SK-N-SH treated with all-trans-retinoic acid at 6 μM for 48 hours (cell line): ENCODE measurements at regions not wholly inside any gene's neighbourhood (a gene's known extent, or its start where the extent isn't known, plus 50 kb on each side); places are given as distances from the start of the nearest gene placed in this dataset.

Experiments used
- ATAC-seq: fragments of 200-7000 bp; cut with Tn5 transposase; 3 replicates; pipeline ENCODE4 v1.9.1; 2020; ENCODE audit warnings: mild to moderate bottlenecking, moderate library complexity
- ARNTL ChIP-seq: fragments of 450-650 bp; formaldehyde crosslinking; IDR thresholded peaks from 2 replicates; pipeline ENCODE4 v1.5.0; 2020; ENCODE audit warnings: low read depth, mild to moderate bottlenecking, moderate library complexity, borderline replicate concordance
- BACH2 ChIP-seq: fragments of 250-450 bp; sonication (Bioruptor Pico); IDR thresholded peaks from 2 replicates; pipeline ENCODE4 v1.9.0; 2021; ENCODE audit warnings: mild to moderate bottlenecking, borderline replicate concordance
- CSDC2 ChIP-seq: fragments of 250-450 bp; sonication (Bioruptor Pico); IDR thresholded peaks from 2 replicates; pipeline ENCODE4 v1.5.0; 2020; ENCODE audit warnings: mild to moderate bottlenecking, moderate library complexity
- ESRRG ChIP-seq: fragments of 250-450 bp; sonication (Bioruptor Pico); IDR thresholded peaks from 2 replicates; pipeline ENCODE4 v1.6.1; 2021; ENCODE audit warnings: mild to moderate bottlenecking
- GLIS3 ChIP-seq: fragments of 250-450 bp; sonication (Bioruptor Pico); IDR thresholded peaks from 2 replicates; pipeline ENCODE4 v1.5.0; 2020; ENCODE audit warnings: mild to moderate bottlenecking, moderate library complexity
- ISL1 ChIP-seq: fragments of 250-450 bp; sonication (Bioruptor Pico); IDR thresholded peaks from 2 replicates; pipeline ENCODE4 v2.1.2; 2022; ENCODE audit warnings: mild to moderate bottlenecking, moderate library complexity
- OSR1 ChIP-seq: fragments of 250-450 bp; sonication (Bioruptor Pico); IDR thresholded peaks from 2 replicates; pipeline ENCODE4 v1.8.0; 2022; ENCODE audit warnings: moderate library complexity, mild to moderate bottlenecking, inconsistent platforms
- PPARA ChIP-seq: fragments of 250-450 bp; sonication (Bioruptor Pico); IDR thresholded peaks from 2 replicates; pipeline ENCODE4 v1.5.0; 2020; ENCODE audit warnings: mild to moderate bottlenecking, borderline replicate concordance
- RARB ChIP-seq: fragments of 250-450 bp; sonication (Bioruptor Pico); IDR thresholded peaks from 2 replicates; pipeline ENCODE4 v1.8.0; 2021; ENCODE audit warnings: mild to moderate bottlenecking, moderate library complexity
- SNAI2 ChIP-seq: fragments of 250-450 bp; sonication (Bioruptor Pico); IDR thresholded peaks from 2 replicates; pipeline ENCODE4 v1.5.0; 2020; ENCODE audit warnings: mild to moderate bottlenecking, moderate library complexity
- TCF4 ChIP-seq: fragments of 250-450 bp; sonication (Bioruptor Pico); IDR thresholded peaks from 2 replicates; pipeline ENCODE4 v1.8.0; 2021; ENCODE audit warnings: mild to moderate bottlenecking, moderate library complexity, borderline replicate concordance
- TOX ChIP-seq: fragments of 250-450 bp; sonication (Bioruptor Pico); IDR thresholded peaks from 2 replicates; pipeline ENCODE4 v1.8.0; 2021; ENCODE audit warnings: mild to moderate bottlenecking, moderate library complexity, borderline replicate concordance
- ZC3H10 ChIP-seq: fragments of 250-450 bp; sonication (Bioruptor Pico); IDR thresholded peaks from 2 replicates; pipeline ENCODE4 v1.5.1; 2021; ENCODE audit warnings: mild to moderate bottlenecking, moderate library complexity
- ZFP3 ChIP-seq: fragments of 250-450 bp; sonication (Bioruptor Pico); IDR thresholded peaks from 2 replicates; pipeline ENCODE4 v1.5.0; 2020; ENCODE audit warnings: mild to moderate bottlenecking, moderate library complexity
- ZNF565 ChIP-seq: fragments of 450-650 bp; formaldehyde crosslinking; conservative IDR thresholded peaks from 2 replicates; pipeline ENCODE4 v1.5.0; 2020; ENCODE audit warnings: low read depth, mild to moderate bottlenecking, moderate library complexity
- ZNF8 ChIP-seq: fragments of 450-650 bp; formaldehyde crosslinking; IDR thresholded peaks from 2 replicates; pipeline ENCODE4 v1.5.0; 2020; ENCODE audit warnings: mild to moderate bottlenecking, moderate library complexity
- TF ChIP-seq, protein P1 (sequence below): fragments of 250-450 bp; sonication (Bioruptor Pico); IDR thresholded peaks from 2 replicates; pipeline ENCODE4 v1.5.1; 2021; ENCODE audit warnings: mild to moderate bottlenecking, moderate library complexity
- TF ChIP-seq, protein P2 (sequence below): fragments of 250-450 bp; sonication (Bioruptor Pico); IDR thresholded peaks from 2 replicates; pipeline ENCODE4 v1.5.1; 2020; ENCODE audit warnings: low read depth, mild to moderate bottlenecking, moderate library complexity
- TF ChIP-seq, protein P3 (sequence below): fragments of 250-450 bp; sonication (Bioruptor Pico); IDR thresholded peaks from 2 replicates; pipeline ENCODE4 v1.8.0; 2021; ENCODE audit warnings: low read depth, mild to moderate bottlenecking, moderate library complexity, borderline replicate concordance
- TF ChIP-seq, protein P4 (sequence below): fragments of 250-450 bp; sonication (Bioruptor Pico); IDR thresholded peaks from 2 replicates; pipeline ENCODE4 v1.8.0; 2020; ENCODE audit warnings: mild to moderate bottlenecking, moderate library complexity, borderline replicate concordance
- TF ChIP-seq, protein P5 (sequence below): fragments of 250-450 bp; sonication (Bioruptor Pico); IDR thresholded peaks from 2 replicates; pipeline ENCODE4 v1.5.0; 2020; ENCODE audit warnings: mild to moderate bottlenecking, moderate library complexity

DNA sequence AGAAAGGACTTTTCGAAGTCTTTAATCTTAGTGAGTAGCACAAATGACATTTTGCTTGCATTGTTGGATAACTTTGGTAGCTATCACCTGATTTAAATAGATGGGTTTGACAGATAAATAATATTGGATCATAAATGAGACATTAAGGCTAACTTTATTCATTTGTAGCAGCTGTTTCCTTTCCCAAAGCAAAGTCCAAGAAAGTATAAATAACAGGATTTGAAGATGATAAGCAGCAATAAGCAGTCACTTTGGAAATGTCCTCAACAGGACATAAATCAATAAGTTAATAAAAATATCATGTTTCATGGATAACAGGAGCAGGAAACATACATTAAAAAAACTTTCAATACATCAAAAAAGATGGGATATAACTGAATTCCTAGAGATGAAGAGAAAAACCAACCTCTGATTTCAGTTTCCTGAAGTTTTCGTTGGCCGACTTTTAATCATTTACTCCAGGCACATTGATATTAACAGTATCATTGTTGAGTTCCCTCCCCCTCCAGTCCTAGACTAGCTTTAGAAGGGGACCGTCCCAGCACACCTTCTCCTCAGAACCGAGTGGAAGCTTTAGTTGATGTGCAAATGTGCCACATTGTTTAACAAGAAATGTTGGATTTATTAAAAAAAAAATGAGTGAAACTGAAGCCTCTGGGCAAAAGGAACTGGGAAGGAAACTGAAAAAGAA lies 169.9 kb upstream of the AGA start:
- TF ChIP-seq TOX (CRISPR knock-in tag), result no peak
- TF ChIP-seq SNAI2 (CRISPR knock-in tag), result no peak
- TF ChIP-seq, protein P1, sequence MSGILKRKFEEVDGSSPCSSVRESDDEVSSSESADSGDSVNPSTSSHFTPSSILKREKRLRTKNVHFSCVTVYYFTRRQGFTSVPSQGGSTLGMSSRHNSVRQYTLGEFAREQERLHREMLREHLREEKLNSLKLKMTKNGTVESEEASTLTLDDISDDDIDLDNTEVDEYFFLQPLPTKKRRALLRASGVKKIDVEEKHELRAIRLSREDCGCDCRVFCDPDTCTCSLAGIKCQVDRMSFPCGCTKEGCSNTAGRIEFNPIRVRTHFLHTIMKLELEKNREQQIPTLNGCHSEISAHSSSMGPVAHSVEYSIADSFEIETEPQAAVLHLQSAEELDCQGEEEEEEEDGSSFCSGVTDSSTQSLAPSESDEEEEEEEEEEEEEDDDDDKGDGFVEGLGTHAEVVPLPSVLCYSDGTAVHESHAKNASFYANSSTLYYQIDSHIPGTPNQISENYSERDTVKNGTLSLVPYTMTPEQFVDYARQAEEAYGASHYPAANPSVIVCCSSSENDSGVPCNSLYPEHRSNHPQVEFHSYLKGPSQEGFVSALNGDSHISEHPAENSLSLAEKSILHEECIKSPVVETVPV, result no peak
- no peak for TF ChIP-seq BACH2 (CRISPR knock-in tag)
- TF ChIP-seq ESRRG, result no peak
- no peak for TF ChIP-seq ISL1 (CRISPR knock-in tag)
- TF ChIP-seq, protein P2, sequence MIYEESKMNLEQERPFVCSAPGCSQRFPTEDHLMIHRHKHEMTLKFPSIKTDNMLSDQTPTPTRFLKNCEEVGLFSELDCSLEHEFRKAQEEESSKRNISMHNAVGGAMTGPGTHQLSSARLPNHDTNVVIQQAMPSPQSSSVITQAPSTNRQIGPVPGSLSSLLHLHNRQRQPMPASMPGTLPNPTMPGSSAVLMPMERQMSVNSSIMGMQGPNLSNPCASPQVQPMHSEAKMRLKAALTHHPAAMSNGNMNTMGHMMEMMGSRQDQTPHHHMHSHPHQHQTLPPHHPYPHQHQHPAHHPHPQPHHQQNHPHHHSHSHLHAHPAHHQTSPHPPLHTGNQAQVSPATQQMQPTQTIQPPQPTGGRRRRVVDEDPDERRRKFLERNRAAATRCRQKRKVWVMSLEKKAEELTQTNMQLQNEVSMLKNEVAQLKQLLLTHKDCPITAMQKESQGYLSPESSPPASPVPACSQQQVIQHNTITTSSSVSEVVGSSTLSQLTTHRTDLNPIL (CRISPR knock-in tag), result no peak
- no peak for ATAC-seq

DNA sequence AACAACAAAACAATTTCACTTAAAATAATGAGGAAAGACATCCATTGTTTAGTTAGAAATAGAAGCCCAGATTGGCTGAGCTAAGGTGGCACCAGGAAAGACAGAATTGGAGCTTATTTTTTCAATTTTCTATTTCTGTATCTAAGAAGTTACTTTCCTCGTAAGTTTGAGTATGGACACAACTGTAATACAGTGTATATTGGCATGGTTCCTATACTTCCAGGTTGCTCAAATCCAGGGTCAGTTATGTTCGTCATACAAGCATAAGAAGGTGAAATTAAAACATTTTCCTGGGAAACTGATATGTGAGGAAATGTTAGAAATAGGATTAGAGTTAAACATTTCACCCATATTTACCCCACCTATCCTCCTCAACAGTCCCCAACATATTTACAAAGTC lies 170.4 kb upstream of the AGA start:
- no peak for ATAC-seq
- TF ChIP-seq, protein P3, sequence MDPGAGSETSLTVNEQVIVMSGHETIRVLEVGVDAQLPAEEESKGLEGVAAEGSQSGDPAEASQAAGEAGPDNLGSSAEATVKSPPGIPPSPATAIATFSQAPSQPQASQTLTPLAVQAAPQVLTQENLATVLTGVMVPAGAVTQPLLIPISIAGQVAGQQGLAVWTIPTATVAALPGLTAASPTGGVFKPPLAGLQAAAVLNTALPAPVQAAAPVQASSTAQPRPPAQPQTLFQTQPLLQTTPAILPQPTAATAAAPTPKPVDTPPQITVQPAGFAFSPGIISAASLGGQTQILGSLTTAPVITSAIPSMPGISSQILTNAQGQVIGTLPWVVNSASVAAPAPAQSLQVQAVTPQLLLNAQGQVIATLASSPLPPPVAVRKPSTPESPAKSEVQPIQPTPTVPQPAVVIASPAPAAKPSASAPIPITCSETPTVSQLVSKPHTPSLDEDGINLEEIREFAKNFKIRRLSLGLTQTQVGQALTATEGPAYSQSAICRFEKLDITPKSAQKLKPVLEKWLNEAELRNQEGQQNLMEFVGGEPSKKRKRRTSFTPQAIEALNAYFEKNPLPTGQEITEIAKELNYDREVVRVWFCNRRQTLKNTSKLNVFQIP, result no peak
- no peak for TF ChIP-seq OSR1
- no peak for TF ChIP-seq RARB (CRISPR knock-in tag)
- TF ChIP-seq ARNTL (CRISPR knock-in tag), result no peak
- TF ChIP-seq ZNF565 (CRISPR knock-in tag), result no peak
- TF ChIP-seq, protein P4, sequence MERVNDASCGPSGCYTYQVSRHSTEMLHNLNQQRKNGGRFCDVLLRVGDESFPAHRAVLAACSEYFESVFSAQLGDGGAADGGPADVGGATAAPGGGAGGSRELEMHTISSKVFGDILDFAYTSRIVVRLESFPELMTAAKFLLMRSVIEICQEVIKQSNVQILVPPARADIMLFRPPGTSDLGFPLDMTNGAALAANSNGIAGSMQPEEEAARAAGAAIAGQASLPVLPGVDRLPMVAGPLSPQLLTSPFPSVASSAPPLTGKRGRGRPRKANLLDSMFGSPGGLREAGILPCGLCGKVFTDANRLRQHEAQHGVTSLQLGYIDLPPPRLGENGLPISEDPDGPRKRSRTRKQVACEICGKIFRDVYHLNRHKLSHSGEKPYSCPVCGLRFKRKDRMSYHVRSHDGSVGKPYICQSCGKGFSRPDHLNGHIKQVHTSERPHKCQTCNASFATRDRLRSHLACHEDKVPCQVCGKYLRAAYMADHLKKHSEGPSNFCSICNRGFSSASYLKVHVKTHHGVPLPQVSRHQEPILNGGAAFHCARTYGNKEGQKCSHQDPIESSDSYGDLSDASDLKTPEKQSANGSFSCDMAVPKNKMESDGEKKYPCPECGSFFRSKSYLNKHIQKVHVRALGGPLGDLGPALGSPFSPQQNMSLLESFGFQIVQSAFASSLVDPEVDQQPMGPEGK (CRISPR knock-in tag), result no peak
- TF ChIP-seq CSDC2 (CRISPR knock-in tag), result no peak
- no peak for TF ChIP-seq TCF4
- TF ChIP-seq, protein P1, result no peak
- TF ChIP-seq ZC3H10 (CRISPR knock-in tag), result no peak
- TF ChIP-seq, protein P2 (CRISPR knock-in tag), result no peak
- TF ChIP-seq GLIS3 (CRISPR knock-in tag), result no peak
- TF ChIP-seq ZNF8 (CRISPR knock-in tag), result no peak
- no peak for TF ChIP-seq SNAI2 (CRISPR knock-in tag)
- TF ChIP-seq PPARA (CRISPR knock-in tag), result no peak
- TF ChIP-seq, protein P5, sequence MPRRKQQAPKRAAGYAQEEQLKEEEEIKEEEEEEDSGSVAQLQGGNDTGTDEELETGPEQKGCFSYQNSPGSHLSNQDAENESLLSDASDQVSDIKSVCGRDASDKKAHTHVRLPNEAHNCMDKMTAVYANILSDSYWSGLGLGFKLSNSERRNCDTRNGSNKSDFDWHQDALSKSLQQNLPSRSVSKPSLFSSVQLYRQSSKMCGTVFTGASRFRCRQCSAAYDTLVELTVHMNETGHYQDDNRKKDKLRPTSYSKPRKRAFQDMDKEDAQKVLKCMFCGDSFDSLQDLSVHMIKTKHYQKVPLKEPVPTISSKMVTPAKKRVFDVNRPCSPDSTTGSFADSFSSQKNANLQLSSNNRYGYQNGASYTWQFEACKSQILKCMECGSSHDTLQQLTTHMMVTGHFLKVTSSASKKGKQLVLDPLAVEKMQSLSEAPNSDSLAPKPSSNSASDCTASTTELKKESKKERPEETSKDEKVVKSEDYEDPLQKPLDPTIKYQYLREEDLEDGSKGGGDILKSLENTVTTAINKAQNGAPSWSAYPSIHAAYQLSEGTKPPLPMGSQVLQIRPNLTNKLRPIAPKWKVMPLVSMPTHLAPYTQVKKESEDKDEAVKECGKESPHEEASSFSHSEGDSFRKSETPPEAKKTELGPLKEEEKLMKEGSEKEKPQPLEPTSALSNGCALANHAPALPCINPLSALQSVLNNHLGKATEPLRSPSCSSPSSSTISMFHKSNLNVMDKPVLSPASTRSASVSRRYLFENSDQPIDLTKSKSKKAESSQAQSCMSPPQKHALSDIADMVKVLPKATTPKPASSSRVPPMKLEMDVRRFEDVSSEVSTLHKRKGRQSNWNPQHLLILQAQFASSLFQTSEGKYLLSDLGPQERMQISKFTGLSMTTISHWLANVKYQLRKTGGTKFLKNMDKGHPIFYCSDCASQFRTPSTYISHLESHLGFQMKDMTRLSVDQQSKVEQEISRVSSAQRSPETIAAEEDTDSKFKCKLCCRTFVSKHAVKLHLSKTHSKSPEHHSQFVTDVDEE, result no peak
- no peak for TF ChIP-seq ZFP3 (CRISPR knock-in tag)
- no peak for TF ChIP-seq ESRRG
- TF ChIP-seq BACH2 (CRISPR knock-in tag), result no peak
- TF ChIP-seq, all 23 proteins: peak for 0
